ENCODE measurements at regions not wholly inside any gene's neighbourhood (a gene's known extent, or its start where the extent isn't known, plus 50 kb on each side); places are given as distances from the start of the nearest gene placed in this dataset.

GRCh38 chr1:106964495-106964894, 92.0 kb upstream of the PRMT6 start:
- no peak for DNase-seq (ENCODE audit: low spot score)

- DNase-seq (ENCODE audit: low spot score) = no peak
These were observed 87.8 kb upstream of the PRMT6 start for GRCh38 chr1:106968644-106969043.

GRCh38 chr1:106969731-106970130, 86.7 kb upstream of the PRMT6 start:
- no peak for DNase-seq (ENCODE audit: low spot score)

- DNase-seq (ENCODE audit: low spot score) = no peak
These were observed 84.4 kb upstream of the PRMT6 start for GRCh38 chr1:106972074-106972473.

- peak; percentile 19 for DNase-seq (ENCODE audit: low spot score)
These were observed 80.5 kb upstream of the PRMT6 start for GRCh38 chr1:106975944-106976343.

GRCh38 chr1:106978477-106979322, 77.8 kb upstream of the PRMT6 start:
- no peak for DNase-seq (ENCODE audit: low spot score)

GRCh38 chr1:106979371-106979770, 77.1 kb upstream of the PRMT6 start:
- DNase-seq (ENCODE audit: low spot score) = no peak

GRCh38 chr1:106980121-106980520, 76.4 kb upstream of the PRMT6 start:
- DNase-seq (ENCODE audit: low spot score) = no peak

GRCh38 chr1:106984801-106985200, 71.7 kb upstream of the PRMT6 start:
- DNase-seq (ENCODE audit: low spot score) = no peak

GRCh38 chr1:106986603-106987002, 69.9 kb upstream of the PRMT6 start:
- DNase-seq (ENCODE audit: low spot score) = no peak

GRCh38 chr1:106995970-106996369, 60.5 kb upstream of the PRMT6 start:
- DNase-seq (ENCODE audit: low spot score) = no peak

GRCh38 chr1:106998431-106999002, 58.0 kb upstream of the PRMT6 start:
- no peak for DNase-seq (ENCODE audit: low spot score)

- DNase-seq (ENCODE audit: low spot score) = no peak
These were observed 55.6 kb upstream of the PRMT6 start for GRCh38 chr1:107000902-107001301.

- DNase-seq (ENCODE audit: low spot score) = no peak
These were observed 52.5 kb upstream of the PRMT6 start for GRCh38 chr1:107003972-107004371.

GRCh38 chr1:107004421-107004820, 52.1 kb upstream of the PRMT6 start:
- DNase-seq (ENCODE audit: low spot score) = no peak
